Kidney (tissue), 13 donors: ENCODE measurements at regions not wholly inside any gene's neighbourhood (a gene's known extent, or its start where the extent isn't known, plus 50 kb on each side); places are given as distances from the start of the nearest gene placed in this dataset.
"Not testable (repeated sequence)": the region's sequence is repeated elsewhere in the genome, so short reads cannot be mapped to it uniquely, and the experiment has no call there.

Experiments used
- DNase-seq, 5 donors: peaks; one replicate each; pipeline ENCODE4 v3.0.0-alpha.2; 2013 to 2020
- FAIRE-seq: peaks from 2 replicates; lab custom pipeline; 2012; peaks lifted over from hg19 to GRCh38; lab: Jason Lieb, UNC
- H3K27ac ChIP-seq, 2 donors: one replicate each; pipeline ENCODE4 v1.7.0; 2013; ENCODE audit warnings: low read depth in 2 of 2, low read length in 2 of 2, inconsistent platforms in 1 of 2
- H3K27me3 ChIP-seq: one replicate; pipeline ENCODE4 v1.7.1; 2013; ENCODE audit warnings: low read length, inconsistent platforms; ENCODE audit not compliant: control insufficient read depth, insufficient read depth
- H3K36me3 ChIP-seq, 3 donors: one replicate each; pipeline versions ENCODE4 v1.7.0 to v1.7.1; 2013; ENCODE audit warnings: low read length in 3 of 3, control low read depth in 1 of 3, inconsistent platforms in 1 of 3; ENCODE audit not compliant: insufficient read depth in 3 of 3, control insufficient read depth in 2 of 3
- H3K4me1 ChIP-seq, 3 donors: one replicate each; pipeline versions ENCODE4 v1.7.0 to v1.7.1; 2013; ENCODE audit warnings: low read length in 3 of 3, inconsistent platforms in 1 of 3, low read depth in 1 of 3; ENCODE audit not compliant: control insufficient read depth in 2 of 3, insufficient read depth in 2 of 3
- H3K4me3 ChIP-seq, 3 donors: one replicate each; pipeline versions ENCODE4 v1.7.0 to v1.8.1; 2013; ENCODE audit warnings: low read length in 3 of 3, control low read depth in 1 of 3, inconsistent platforms in 1 of 3
- H3K9ac ChIP-seq, 3 donors: one replicate each; pipeline versions ENCODE4 v1.7.0 to v1.7.1; 2013; ENCODE audit warnings: low read length in 3 of 3, control low read depth in 1 of 3, inconsistent platforms in 1 of 3
- H3K9me3 ChIP-seq, 3 donors: one replicate each; pipeline versions ENCODE4 v1.7.0 to v1.7.1; 2013; ENCODE audit warnings: low read length in 3 of 3, control low read depth in 1 of 3, inconsistent platforms in 1 of 3; ENCODE audit not compliant: control insufficient read depth in 2 of 3, insufficient read depth in 1 of 3
- intact Hi-C: fragments of 100-400 bp; cut with DNase I; formaldehyde crosslinking; loops from one replicate; pipeline ENCODE4 v1.11.1; 2022
- TF ChIP-seq, protein P1 (sequence below): IDR thresholded peaks from 3 replicates; pipeline ENCODE4 v1.5.1; 2012; ENCODE audit warnings: mild to moderate bottlenecking, moderate library complexity, borderline replicate concordance; ENCODE audit not compliant: insufficient read depth; ENCODE audit errors: extremely low read depth
- donor health status: control.
- donor health status: control.
- donor health status: control.
- donor health status: control.
- donor health status: control.
- donor health status: DM: yes; HTN: yes; CAD: no.
- donor health status: Normal renal cell carcinoma (clear cell type).

DNA sequence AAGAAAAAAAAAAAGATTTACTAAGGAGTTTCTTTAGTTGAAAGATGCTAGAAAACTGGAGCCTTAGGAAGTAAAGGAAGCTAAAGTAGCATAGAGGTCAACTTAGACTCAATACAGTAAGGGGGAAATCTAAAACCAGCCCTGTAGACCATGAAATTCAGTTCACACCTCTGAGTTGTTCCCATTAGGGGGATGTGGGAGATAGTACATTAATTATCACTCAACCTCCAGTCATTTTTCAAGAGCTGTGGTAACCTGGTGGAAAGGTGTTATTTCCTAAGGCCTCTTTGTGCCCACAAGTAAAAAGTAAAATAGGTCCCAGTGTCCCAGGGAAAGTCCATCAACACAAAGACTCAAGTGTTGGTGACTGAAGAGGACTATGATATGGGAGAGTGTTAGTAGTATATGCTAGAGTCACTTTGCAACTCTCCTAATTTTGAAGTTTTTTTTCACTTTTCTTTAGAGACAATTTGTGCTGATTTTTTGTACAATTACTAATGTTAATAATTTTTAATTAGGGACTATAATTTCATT lies 1274.4 kb upstream of the EPHA6 start:
- DNase-seq = no peak
- no peak for FAIRE-seq
- H3K4me1 ChIP-seq = no peaks in the 10 kb centered on the region
- H3K36me3 ChIP-seq = no peaks in the 10 kb centered on the region
- intact Hi-C loops = no loop called here
- TF ChIP-seq, protein P1, sequence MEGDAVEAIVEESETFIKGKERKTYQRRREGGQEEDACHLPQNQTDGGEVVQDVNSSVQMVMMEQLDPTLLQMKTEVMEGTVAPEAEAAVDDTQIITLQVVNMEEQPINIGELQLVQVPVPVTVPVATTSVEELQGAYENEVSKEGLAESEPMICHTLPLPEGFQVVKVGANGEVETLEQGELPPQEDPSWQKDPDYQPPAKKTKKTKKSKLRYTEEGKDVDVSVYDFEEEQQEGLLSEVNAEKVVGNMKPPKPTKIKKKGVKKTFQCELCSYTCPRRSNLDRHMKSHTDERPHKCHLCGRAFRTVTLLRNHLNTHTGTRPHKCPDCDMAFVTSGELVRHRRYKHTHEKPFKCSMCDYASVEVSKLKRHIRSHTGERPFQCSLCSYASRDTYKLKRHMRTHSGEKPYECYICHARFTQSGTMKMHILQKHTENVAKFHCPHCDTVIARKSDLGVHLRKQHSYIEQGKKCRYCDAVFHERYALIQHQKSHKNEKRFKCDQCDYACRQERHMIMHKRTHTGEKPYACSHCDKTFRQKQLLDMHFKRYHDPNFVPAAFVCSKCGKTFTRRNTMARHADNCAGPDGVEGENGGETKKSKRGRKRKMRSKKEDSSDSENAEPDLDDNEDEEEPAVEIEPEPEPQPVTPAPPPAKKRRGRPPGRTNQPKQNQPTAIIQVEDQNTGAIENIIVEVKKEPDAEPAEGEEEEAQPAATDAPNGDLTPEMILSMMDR = no peak
- H3K27ac ChIP-seq = no peak overlapping the region
- no peaks in the 10 kb centered on the region for H3K27me3 ChIP-seq
- no peak overlapping the region for H3K4me3 ChIP-seq
- no peaks in the 10 kb centered on the region for H3K9me3 ChIP-seq
- H3K9ac ChIP-seq = no peak overlapping the region

DNA sequence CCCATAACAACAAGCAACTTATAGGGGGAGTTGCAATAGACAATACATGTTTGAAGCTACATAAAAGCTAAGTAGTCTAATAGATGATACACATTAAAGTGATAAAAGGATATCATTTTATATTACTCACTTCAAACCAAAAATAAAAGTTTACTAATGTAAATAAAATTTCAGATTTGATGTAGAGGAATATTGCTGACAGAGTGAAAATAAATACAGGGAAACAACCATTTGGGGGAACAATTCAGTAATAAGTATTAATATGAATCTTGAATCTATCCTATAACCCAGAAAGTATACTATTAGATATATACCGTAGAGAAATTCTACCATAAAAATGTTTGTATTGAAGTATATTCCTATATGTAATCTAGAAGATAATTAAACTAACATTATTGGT lies 1248.9 kb upstream of the EPHA6 start:
- Histone ChIP-seq H3K9me3 (peaks cover 0 to 3% (median 0%) of the 10 kb centered on the region in 3 donors), H3K4me3 (no peak overlapping the region), H3K9ac (no peak overlapping the region), H3K27ac (no peak overlapping the region), H3K36me3 (no peaks in the 10 kb centered on the region), H3K27me3 (no peaks in the 10 kb centered on the region), H3K4me1 (no peaks in the 10 kb centered on the region)
- intact Hi-C loops = no loop called here
- TF ChIP-seq, protein P1 = no peak
- DNase-seq (no peak), FAIRE-seq (no peak)

DNA sequence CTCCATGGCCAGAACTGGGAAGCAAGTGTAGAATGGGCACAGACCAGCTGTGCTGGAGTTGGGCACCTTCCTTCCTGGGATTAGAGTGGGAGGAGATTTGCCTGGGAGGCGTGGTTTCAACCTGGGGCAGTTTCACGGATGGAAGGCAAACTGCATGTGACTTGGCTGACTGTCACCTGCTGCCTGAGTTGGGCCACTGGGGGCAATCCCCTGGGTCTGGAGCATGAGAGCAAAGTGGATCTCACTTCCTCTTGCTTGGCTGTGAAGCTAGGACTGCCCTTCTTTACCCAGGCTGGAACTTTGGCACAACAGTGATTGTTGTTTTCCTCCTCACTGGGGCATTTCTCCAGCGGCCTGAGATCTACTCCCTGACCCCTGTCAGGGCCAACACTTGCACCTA lies 1247.0 kb upstream of the EPHA6 start:
- no peak overlapping the region for H3K4me3 ChIP-seq
- DNase-seq (no peak), FAIRE-seq (no peak)
- H3K27me3 ChIP-seq = no peaks in the 10 kb centered on the region
- no peak overlapping the region for H3K9ac ChIP-seq
- H3K9me3 ChIP-seq = peaks cover 0 to 3% (median 0%) of the 10 kb centered on the region in 3 donors
- no peaks in the 10 kb centered on the region for H3K36me3 ChIP-seq
- intact Hi-C loops = no loop called here
- H3K27ac ChIP-seq = no peak overlapping the region
- TF ChIP-seq, protein P1 = no peak
- no peaks in the 10 kb centered on the region for H3K4me1 ChIP-seq

DNA sequence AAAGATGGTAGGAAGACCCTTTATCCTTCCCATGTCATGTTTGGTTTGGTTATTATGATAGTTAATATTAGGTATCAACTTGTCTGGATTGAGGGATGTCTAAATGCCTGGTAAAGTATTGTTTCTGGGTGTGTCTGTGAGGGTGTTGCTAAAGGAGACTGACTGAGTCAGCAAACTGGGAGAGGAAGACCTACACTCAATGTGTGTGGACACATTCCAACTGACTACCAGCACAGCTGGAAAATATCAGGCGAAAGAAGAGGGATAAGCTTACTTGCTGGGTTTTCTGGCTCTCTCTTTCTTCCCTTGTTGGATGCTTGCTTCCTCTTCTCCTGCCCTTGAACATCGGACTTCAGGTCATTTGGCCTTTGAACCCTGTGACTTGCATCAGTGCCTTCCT lies 1227.6 kb upstream of the EPHA6 start:
- H3K36me3 ChIP-seq = no peaks in the 10 kb centered on the region
- H3K27me3 ChIP-seq = no peaks in the 10 kb centered on the region
- no peak overlapping the region for H3K27ac ChIP-seq
- H3K9me3 ChIP-seq = no peaks in the 10 kb centered on the region
- intact Hi-C loops = no loop called here
- no peak overlapping the region for H3K9ac ChIP-seq
- FAIRE-seq (no peak), DNase-seq (peak in 2 of 5 donors; percentile 4 to 7)
- no peak overlapping the region for H3K4me3 ChIP-seq
- TF ChIP-seq, protein P1 = no peak
- no peaks in the 10 kb centered on the region for H3K4me1 ChIP-seq

DNA sequence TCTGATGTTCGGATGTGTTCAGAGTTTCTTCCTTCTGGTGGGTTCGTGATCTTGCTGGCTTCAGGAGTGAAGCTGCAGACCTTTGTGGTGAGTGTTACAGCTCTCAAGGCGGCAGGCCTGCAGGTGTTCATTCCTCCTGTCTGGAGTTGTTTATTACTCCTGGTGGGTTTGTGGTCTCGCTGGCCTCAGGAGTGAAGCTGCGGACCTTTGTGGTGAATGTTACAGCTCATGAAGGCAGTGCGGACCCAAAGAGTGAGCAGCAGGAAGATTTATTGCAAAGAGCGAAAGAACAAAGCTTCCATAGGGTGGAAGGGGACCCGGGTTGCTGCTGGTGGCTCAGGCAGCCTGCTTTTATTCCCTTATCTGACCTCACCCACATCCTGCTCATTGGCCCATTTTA lies 1226.8 kb upstream of the EPHA6 start:
- H3K9me3 ChIP-seq, H3K4me1 ChIP-seq, H3K27me3 ChIP-seq, H3K27ac ChIP-seq, intact Hi-C loops, FAIRE-seq, H3K9ac ChIP-seq, DNase-seq, H3K36me3 ChIP-seq, H3K4me3 ChIP-seq: not testable (repeated sequence)
